OCI-LY3 (cell line): ENCODE measurements at regions not wholly inside any gene's neighbourhood (a gene's known extent, or its start where the extent isn't known, plus 50 kb on each side); places are given as distances from the start of the nearest gene placed in this dataset.

Experiments used
- H2AFZ ChIP-seq: fragments of 200-600, 300-600 bp; shearing (Covaris generic); 2 replicates; pipeline ENCODE4 v1.6.0; 2014; ENCODE audit warnings: antibody characterized with exemption, low read depth, low read length
- H3K27ac ChIP-seq: fragments of 200-600, 300-600 bp; sonication (generic); 2 replicates; pipeline ENCODE4 v1.5.1; 2014; ENCODE audit warnings: mild to moderate bottlenecking, low read length, moderate library complexity, mixed read lengths
- H3K27me3 ChIP-seq: fragments of 200-600, 300-600 bp; sonication (generic); 2 replicates; pipeline ENCODE4 v1.6.1; 2014; ENCODE audit warnings: low read depth, low read length, mixed read lengths
- H3K36me3 ChIP-seq: fragments of 200-600, 300-600 bp; sonication (generic); replicated peaks from 2 replicates; pipeline ENCODE3; 2014; ENCODE audit warnings: low read depth, low read length, mixed read lengths
- H3K4me1 ChIP-seq: fragments of 300-600, 200-600 bp; sonication (generic); 2 replicates; pipeline ENCODE4 v1.6.1; 2014; ENCODE audit warnings: low read length, mixed read lengths
- H3K4me2 ChIP-seq: fragments of 200-600, 300-600 bp; sonication (generic); 2 replicates; pipeline ENCODE4 v1.6.1; 2014; ENCODE audit warnings: low read length, mixed read lengths
- H3K4me3 ChIP-seq: fragments of 300-600, 200-600 bp; sonication (generic); 2 replicates; pipeline ENCODE4 v1.5.1; 2014; ENCODE audit warnings: antibody characterized with exemption, mild to moderate bottlenecking, low read length, moderate library complexity
- H3K79me2 ChIP-seq: fragments of 300-600, 200-600 bp; shearing (Covaris generic); 2 replicates; pipeline ENCODE4 v1.6.1; 2014; ENCODE audit warnings: mild to moderate bottlenecking, low read length, mixed read lengths
- H3K9ac ChIP-seq: fragments of 300-600, 200-600 bp; shearing (Covaris generic); 2 replicates; pipeline ENCODE4 v1.6.0; 2014; ENCODE audit warnings: mild to moderate bottlenecking, low read length, moderate library complexity
- H3K9me3 ChIP-seq: fragments of 200-600, 300-600 bp; shearing (Covaris generic); 2 replicates; pipeline ENCODE4 v1.6.1; 2014; ENCODE audit warnings: low read length, mixed read lengths; ENCODE audit not compliant: insufficient read depth
- H4K20me1 ChIP-seq: fragments of 200-600, 300-600 bp; sonication (generic); 2 replicates; pipeline ENCODE4 v1.6.1; 2016; ENCODE audit warnings: low read length, mixed read lengths; ENCODE audit not compliant: insufficient read depth
- EZH2phosphoT487 ChIP-seq: fragments of 200-600 bp; shearing (Covaris generic); IDR thresholded peaks from 2 replicates; pipeline ENCODE4 v1.6.1; 2018; ENCODE audit warnings: antibody characterized with exemption, mixed run types, low read depth
- TF ChIP-seq, protein P1 (sequence below): fragments of 200-600, 300-600 bp; sonication (generic); IDR thresholded peaks from 2 replicates; pipeline ENCODE4 v1.5.1; 2014; ENCODE audit warnings: antibody characterized with exemption, low read length, low read depth

DNA sequence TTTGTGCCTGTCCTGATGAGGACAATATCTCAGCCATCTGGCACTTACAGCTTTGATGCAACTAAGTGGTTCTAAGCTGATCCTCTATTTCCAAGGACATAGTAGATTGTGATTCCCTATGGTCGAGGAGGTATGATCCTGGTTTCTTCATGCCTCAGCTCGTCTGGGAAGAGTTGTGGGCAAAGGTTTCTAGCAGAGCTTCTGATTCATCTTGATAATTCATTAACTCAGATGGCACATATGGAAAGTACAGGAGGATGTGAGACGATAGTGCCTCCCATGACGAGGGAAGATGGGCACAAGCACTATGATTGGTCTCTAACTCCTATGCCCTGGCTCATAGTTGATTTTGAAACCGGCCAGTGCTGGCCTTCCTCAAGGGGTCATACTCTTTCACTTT is 334.2 kb upstream of the SEMA6D start:
- Histone ChIP-seq H3K27me3 (no peaks in the 10 kb centered on the region), H3K36me3 (no peaks in the 10 kb centered on the region), H3K27ac (no peak overlapping the region), H4K20me1 (no peaks in the 10 kb centered on the region), H2AFZ (no peak overlapping the region), H3K4me1 (no peaks in the 10 kb centered on the region), H3K4me2 (no peak overlapping the region), H3K79me2 (no peaks in the 10 kb centered on the region), H3K4me3 (no peak overlapping the region), H3K9ac (no peak overlapping the region), H3K9me3 (no peaks in the 10 kb centered on the region)
- TF ChIP-seq, protein P1, sequence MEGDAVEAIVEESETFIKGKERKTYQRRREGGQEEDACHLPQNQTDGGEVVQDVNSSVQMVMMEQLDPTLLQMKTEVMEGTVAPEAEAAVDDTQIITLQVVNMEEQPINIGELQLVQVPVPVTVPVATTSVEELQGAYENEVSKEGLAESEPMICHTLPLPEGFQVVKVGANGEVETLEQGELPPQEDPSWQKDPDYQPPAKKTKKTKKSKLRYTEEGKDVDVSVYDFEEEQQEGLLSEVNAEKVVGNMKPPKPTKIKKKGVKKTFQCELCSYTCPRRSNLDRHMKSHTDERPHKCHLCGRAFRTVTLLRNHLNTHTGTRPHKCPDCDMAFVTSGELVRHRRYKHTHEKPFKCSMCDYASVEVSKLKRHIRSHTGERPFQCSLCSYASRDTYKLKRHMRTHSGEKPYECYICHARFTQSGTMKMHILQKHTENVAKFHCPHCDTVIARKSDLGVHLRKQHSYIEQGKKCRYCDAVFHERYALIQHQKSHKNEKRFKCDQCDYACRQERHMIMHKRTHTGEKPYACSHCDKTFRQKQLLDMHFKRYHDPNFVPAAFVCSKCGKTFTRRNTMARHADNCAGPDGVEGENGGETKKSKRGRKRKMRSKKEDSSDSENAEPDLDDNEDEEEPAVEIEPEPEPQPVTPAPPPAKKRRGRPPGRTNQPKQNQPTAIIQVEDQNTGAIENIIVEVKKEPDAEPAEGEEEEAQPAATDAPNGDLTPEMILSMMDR: no peak
- no peak for TF ChIP-seq EZH2phosphoT487

DNA sequence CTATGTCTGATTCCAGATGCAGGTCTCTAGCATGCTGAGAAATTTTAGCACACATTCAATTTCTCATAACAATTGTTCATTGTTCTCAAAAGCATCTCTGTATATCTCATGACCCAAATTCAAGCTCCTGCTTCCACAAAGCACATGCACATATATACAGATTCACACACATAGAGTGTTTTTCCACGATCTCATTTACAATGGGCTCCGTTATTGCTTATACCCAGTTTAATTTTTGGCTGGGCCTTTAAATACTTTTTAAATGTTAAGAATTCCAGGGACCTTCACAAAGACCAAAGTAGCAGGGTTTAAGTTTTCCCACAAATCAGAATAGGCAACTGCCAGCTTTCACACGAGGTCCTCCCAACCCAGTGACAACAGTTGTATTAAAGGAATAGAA is 333.5 kb upstream of the SEMA6D start:
- Histone ChIP-seq H3K9ac (no peak overlapping the region), H3K4me3 (no peak overlapping the region), H3K9me3 (no peaks in the 10 kb centered on the region), H3K79me2 (no peaks in the 10 kb centered on the region), H3K36me3 (no peaks in the 10 kb centered on the region), H2AFZ (no peak overlapping the region), H3K27me3 (no peaks in the 10 kb centered on the region), H3K27ac (no peak overlapping the region), H4K20me1 (no peaks in the 10 kb centered on the region), H3K4me1 (no peaks in the 10 kb centered on the region), H3K4me2 (no peak overlapping the region)
- no peak for TF ChIP-seq EZH2phosphoT487

DNA sequence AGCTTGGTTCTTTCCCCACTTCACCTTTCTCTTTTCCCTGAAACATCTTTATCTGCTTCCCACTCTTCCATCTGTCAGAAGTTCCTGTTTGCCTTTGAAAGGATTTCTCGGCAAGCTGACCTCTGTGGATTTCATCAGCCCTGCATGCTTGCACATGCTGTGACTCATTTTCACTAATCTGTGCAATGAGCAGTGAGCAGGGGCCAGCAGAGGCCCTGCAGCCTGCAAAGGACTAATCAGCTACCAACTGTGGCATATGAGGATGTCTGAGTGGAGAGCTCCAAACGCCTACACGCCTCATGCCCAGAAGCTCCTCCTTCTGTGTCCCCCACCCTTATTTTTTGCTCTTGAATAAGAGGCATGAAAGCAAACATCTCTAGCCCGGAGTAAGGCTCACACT is 333.0 kb upstream of the SEMA6D start:
- TF ChIP-seq EZH2phosphoT487: no peak
- TF ChIP-seq, protein P1: no peak
- Histone ChIP-seq H3K27me3 (no peaks in the 10 kb centered on the region), H3K27ac (no peak overlapping the region), H3K4me3 (no peak overlapping the region), H2AFZ (no peak overlapping the region), H3K9ac (no peak overlapping the region), H3K4me2 (no peak overlapping the region), H4K20me1 (no peaks in the 10 kb centered on the region), H3K9me3 (no peaks in the 10 kb centered on the region), H3K4me1 (no peaks in the 10 kb centered on the region), H3K79me2 (no peaks in the 10 kb centered on the region), H3K36me3 (no peaks in the 10 kb centered on the region)

DNA sequence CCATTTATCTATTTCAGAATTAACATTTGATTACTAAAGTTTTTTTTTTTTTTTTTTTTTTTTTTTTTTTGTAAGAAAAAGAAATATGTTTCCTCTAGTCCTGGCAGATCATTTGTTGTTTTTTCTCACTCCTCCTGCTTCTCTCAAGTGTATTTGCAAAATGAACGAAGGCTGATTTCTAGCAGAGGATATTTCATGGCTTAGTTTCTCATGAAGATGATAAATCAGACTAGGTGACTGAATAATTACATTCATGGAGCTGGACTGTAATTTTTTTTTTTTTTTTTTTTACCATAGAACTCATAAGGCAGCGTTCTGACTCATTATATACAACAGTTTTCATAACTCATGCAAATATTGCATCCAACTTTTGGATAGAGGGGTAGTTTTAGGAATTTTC is 332.5 kb upstream of the SEMA6D start:
- Histone ChIP-seq H3K4me1 (no peaks in the 10 kb centered on the region), H3K27ac (no peak overlapping the region), H3K4me2 (no peak overlapping the region), H3K79me2 (no peaks in the 10 kb centered on the region), H3K9me3 (no peaks in the 10 kb centered on the region), H3K27me3 (no peaks in the 10 kb centered on the region), H3K4me3 (no peak overlapping the region), H4K20me1 (no peaks in the 10 kb centered on the region), H2AFZ (no peak overlapping the region), H3K36me3 (no peaks in the 10 kb centered on the region), H3K9ac (no peak overlapping the region)
- no peak for TF ChIP-seq EZH2phosphoT487
- TF ChIP-seq, protein P1: no peak

DNA sequence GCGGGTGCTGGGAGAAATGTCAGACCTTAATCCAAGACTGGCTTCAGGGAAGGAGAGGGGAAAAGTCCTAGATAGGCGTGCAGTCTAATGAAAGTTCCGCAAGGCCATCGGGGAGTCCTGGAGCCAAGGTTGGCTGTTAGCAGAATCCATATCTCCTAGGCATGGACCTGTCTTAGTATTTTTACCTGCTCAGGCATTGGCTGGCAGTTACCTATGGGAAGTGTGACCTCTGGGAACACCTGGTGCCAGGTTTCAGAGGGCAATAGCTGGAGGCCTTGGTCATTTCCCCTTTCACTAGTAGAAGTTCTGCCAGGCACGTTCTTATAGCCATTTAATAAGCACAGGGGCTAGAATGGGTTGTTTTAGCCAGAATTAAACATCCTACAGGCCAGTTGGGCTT is 330.8 kb upstream of the SEMA6D start:
- H3K27ac ChIP-seq: no peak overlapping the region
- no peaks in the 10 kb centered on the region for H4K20me1 ChIP-seq
- no peak overlapping the region for H2AFZ ChIP-seq
- H3K36me3 ChIP-seq: no peaks in the 10 kb centered on the region
- H3K9me3 ChIP-seq: no peaks in the 10 kb centered on the region
- no peak overlapping the region for H3K4me3 ChIP-seq
- H3K27me3 ChIP-seq: peaks cover 3% of the 10 kb centered on the region; the same call in 1 of the 2 replicates
- no peaks in the 10 kb centered on the region for H3K4me1 ChIP-seq
- H3K4me2 ChIP-seq: no peak overlapping the region
- H3K9ac ChIP-seq: no peak overlapping the region
- TF ChIP-seq, protein P1: no peak
- TF ChIP-seq EZH2phosphoT487: no peak
- H3K79me2 ChIP-seq: no peaks in the 10 kb centered on the region
